Uterus (tissue), 2 donors: ENCODE measurements at regions not wholly inside any gene's neighbourhood (a gene's known extent, or its start where the extent isn't known, plus 50 kb on each side); places are given as distances from the start of the nearest gene placed in this dataset.

Source experiments
- CTCF ChIP-seq, 4 experiments: fragments of 200-600 bp in 2 of 4; fragments of 450-650 bp in 2 of 4; sonication (generic) in 2 of 4; IDR thresholded peaks; one replicate each; pipeline ENCODE4 v1.5.1; 2016 to 2019; ENCODE audit warnings: antibody characterized with exemption in 4 of 4, mild to moderate bottlenecking in 2 of 4, moderate library complexity in 1 of 4
- POLR2A ChIP-seq, 2 donors: fragments of 450-650 bp; IDR thresholded peaks; one replicate each; pipeline ENCODE4 v1.6.1; 2016; ENCODE audit warnings: antibody characterized with exemption in 2 of 2, mild to moderate bottlenecking in 1 of 2, moderate library complexity in 1 of 2

GRCh38 chr6:156674197-156674596 lies 103.0 kb upstream of the ARID1B start:
- TF ChIP-seq CTCF (IDR thresholded peaks at IDR 0.05) (no peak), POLR2A (IDR thresholded peaks at IDR 0.05) (no peak)
